Nephron progenitor cell (in vitro differentiated cells): ENCODE measurements at regions not wholly inside any gene's neighbourhood (a gene's known extent, or its start where the extent isn't known, plus 50 kb on each side); places are given as distances from the start of the nearest gene placed in this dataset.

Experiments used
- DNase-seq: peaks from one replicate; pipeline ENCODE4 v3.0.0; 2021
- H3K27ac Mint-ChIP-seq: 2 replicates; pipeline ENCODE4 v1.8.0; 2021; ENCODE audit warnings: mild to moderate bottlenecking, moderate library complexity, mixed read lengths
- H3K27me3 Mint-ChIP-seq: 2 replicates; pipeline ENCODE4 v1.8.0; 2021; ENCODE audit warnings: mild to moderate bottlenecking, low read depth, mixed read lengths; ENCODE audit not compliant: poor library complexity
- H3K36me3 Mint-ChIP-seq: 2 replicates; pipeline ENCODE4 v1.8.0; 2021; ENCODE audit warnings: low read depth, mixed read lengths
- H3K4me1 Mint-ChIP-seq: 2 replicates; pipeline ENCODE4 v1.8.0; 2021; ENCODE audit warnings: mixed read lengths
- H3K4me3 Mint-ChIP-seq: 2 replicates; pipeline ENCODE4 v1.8.0; 2021; ENCODE audit warnings: mild to moderate bottlenecking, moderate library complexity, mixed read lengths
- H3K9me3 Mint-ChIP-seq: 2 replicates; pipeline ENCODE4 v1.8.0; 2021; ENCODE audit warnings: mild to moderate bottlenecking, moderate library complexity, mixed read lengths
- CTCF ChIP-seq: fragments of 200-600 bp; sonication (generic); IDR thresholded peaks from 2 replicates; pipeline ENCODE4 v1.5.0; 2021; ENCODE audit warnings: antibody characterized with exemption

GRCh38 chr6:74145931-74146330 lies 449.9 kb downstream of the CD109 start:
- DNase-seq = no peak
- Mint-ChIP-seq H3K4me1 (no peaks in the 10 kb centered on the region), H3K27ac (no peak overlapping the region), H3K36me3 (no peaks in the 10 kb centered on the region), H3K4me3 (no peak overlapping the region), H3K27me3 (peaks cover 11% of the 10 kb centered on the region), H3K9me3 (no peaks in the 10 kb centered on the region)
- TF ChIP-seq CTCF = no peak

GRCh38 chr6:74137911-74138310 lies 441.9 kb downstream of the CD109 start:
- no peaks in the 10 kb centered on the region for H3K36me3 Mint-ChIP-seq
- no peaks in the 10 kb centered on the region for H3K4me1 Mint-ChIP-seq
- no peak overlapping the region for H3K27ac Mint-ChIP-seq
- no peaks in the 10 kb centered on the region for H3K9me3 Mint-ChIP-seq
- H3K4me3 Mint-ChIP-seq = no peak overlapping the region
- H3K27me3 Mint-ChIP-seq = no peaks in the 10 kb centered on the region
- no peak for DNase-seq
- TF ChIP-seq CTCF = no peak

- no peak overlapping the region for H3K27ac Mint-ChIP-seq
- no peak for TF ChIP-seq CTCF
- H3K36me3 Mint-ChIP-seq = no peaks in the 10 kb centered on the region
- H3K4me3 Mint-ChIP-seq = no peak overlapping the region
- H3K9me3 Mint-ChIP-seq = no peaks in the 10 kb centered on the region
- peaks cover 4% of the 10 kb centered on the region for H3K27me3 Mint-ChIP-seq
- DNase-seq = no peak
- no peaks in the 10 kb centered on the region for H3K4me1 Mint-ChIP-seq
Measured at GRCh38 chr6:74134327-74134726, 438.3 kb downstream of the CD109 start.

- DNase-seq = no peak
- H3K4me1 Mint-ChIP-seq = no peaks in the 10 kb centered on the region
- H3K9me3 Mint-ChIP-seq = no peaks in the 10 kb centered on the region
- no peak overlapping the region for H3K4me3 Mint-ChIP-seq
- no peak overlapping the region for H3K27ac Mint-ChIP-seq
- H3K27me3 Mint-ChIP-seq = peaks cover 4% of the 10 kb centered on the region
- no peak for TF ChIP-seq CTCF
- H3K36me3 Mint-ChIP-seq = no peaks in the 10 kb centered on the region
Measured at GRCh38 chr6:74133073-74133472, 437.1 kb downstream of the CD109 start.

GRCh38 chr6:74130641-74131040 lies 434.6 kb downstream of the CD109 start:
- no peaks in the 10 kb centered on the region for H3K4me1 Mint-ChIP-seq
- H3K9me3 Mint-ChIP-seq = no peaks in the 10 kb centered on the region
- H3K27ac Mint-ChIP-seq = no peak overlapping the region
- H3K4me3 Mint-ChIP-seq = no peak overlapping the region
- no peak for DNase-seq
- H3K27me3 Mint-ChIP-seq = peaks cover 4% of the 10 kb centered on the region
- no peaks in the 10 kb centered on the region for H3K36me3 Mint-ChIP-seq
- TF ChIP-seq CTCF = no peak

GRCh38 chr6:74128536-74128935 lies 432.5 kb downstream of the CD109 start:
- Mint-ChIP-seq H3K36me3 (no peaks in the 10 kb centered on the region), H3K9me3 (no peaks in the 10 kb centered on the region), H3K27me3 (peaks cover 4% of the 10 kb centered on the region), H3K4me3 (no peak overlapping the region), H3K4me1 (no peaks in the 10 kb centered on the region), H3K27ac (no peak overlapping the region)
- no peak for DNase-seq
- TF ChIP-seq CTCF = no peak
